ENCODE measurements at regions not wholly inside any gene's neighbourhood (a gene's known extent, or its start where the extent isn't known, plus 50 kb on each side); places are given as distances from the start of the nearest gene placed in this dataset.

DNA sequence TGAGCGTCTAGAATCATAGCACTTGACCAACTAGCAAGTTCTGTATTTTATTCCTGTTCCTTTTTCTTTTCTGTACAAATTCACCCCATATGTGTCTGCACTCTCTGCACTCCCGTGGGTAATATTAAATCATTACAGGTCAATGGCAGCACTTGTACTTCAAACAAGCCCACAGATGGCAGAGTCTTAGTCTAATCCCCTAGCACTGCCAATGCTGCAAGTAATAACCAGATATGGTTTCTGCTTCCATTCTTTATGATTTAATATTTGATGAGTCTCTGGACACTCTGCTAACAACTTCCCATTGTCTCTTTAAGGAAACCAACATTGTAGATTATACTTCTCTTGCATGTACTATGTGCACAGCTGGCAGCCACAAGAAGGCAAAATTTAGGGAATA, 343.8 kb upstream of the CHD1 start (continued):
- TF ChIP-seq, protein P1, sequence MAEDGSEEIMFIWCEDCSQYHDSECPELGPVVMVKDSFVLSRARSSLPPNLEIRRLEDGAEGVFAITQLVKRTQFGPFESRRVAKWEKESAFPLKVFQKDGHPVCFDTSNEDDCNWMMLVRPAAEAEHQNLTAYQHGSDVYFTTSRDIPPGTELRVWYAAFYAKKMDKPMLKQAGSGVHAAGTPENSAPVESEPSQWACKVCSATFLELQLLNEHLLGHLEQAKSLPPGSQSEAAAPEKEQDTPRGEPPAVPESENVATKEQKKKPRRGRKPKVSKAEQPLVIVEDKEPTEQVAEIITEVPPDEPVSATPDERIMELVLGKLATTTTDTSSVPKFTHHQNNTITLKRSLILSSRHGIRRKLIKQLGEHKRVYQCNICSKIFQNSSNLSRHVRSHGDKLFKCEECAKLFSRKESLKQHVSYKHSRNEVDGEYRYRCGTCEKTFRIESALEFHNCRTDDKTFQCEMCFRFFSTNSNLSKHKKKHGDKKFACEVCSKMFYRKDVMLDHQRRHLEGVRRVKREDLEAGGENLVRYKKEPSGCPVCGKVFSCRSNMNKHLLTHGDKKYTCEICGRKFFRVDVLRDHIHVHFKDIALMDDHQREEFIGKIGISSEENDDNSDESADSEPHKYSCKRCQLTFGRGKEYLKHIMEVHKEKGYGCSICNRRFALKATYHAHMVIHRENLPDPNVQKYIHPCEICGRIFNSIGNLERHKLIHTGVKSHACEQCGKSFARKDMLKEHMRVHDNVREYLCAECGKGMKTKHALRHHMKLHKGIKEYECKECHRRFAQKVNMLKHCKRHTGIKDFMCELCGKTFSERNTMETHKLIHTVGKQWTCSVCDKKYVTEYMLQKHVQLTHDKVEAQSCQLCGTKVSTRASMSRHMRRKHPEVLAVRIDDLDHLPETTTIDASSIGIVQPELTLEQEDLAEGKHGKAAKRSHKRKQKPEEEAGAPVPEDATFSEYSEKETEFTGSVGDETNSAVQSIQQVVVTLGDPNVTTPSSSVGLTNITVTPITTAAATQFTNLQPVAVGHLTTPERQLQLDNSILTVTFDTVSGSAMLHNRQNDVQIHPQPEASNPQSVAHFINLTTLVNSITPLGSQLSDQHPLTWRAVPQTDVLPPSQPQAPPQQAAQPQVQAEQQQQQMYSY (CRISPR knock-in tag; IDR thresholded peaks at IDR 0.05): no peak
- TF ChIP-seq ATF1 (CRISPR knock-in tag; IDR thresholded peaks at IDR 0.05): no peak

DNA sequence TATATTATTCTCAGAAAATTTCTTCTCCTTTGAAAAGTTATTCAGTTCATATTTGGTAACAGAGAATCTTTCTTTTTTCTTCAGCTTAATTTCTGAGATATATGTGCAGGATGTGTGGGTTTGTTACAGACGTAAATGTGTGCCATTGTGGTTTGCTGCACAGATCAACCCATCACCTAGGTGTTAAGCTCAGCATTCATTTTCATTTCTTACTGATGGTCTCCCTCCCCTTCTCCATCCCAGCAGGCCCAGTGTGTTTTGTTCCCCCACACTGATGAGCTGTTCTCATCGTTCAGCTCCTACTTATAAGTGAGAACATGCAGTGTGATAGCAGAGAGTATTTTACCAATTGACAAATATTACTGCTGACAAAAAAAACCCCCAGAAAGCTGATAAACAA, 330.0 kb upstream of the CHD1 start:
- ChIA-PET POLR2A (no interaction called here), CTCF (no interaction called here)
- peaks cover 3% of the 10 kb centered on the region; the same call in 1 of the 2 replicates for H3K4me1 Mint-ChIP-seq
- TF ChIP-seq, protein P2, sequence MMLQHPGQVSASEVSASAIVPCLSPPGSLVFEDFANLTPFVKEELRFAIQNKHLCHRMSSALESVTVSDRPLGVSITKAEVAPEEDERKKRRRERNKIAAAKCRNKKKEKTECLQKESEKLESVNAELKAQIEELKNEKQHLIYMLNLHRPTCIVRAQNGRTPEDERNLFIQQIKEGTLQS (CRISPR knock-in tag; conservative IDR thresholded peaks at IDR 0.05): no peak
- H3K36me3 Mint-ChIP-seq: peaks cover 12% of the 10 kb centered on the region
- DNase-seq (ENCODE audit: low spot score) (no peak), ATAC-seq (no peak)
- H3K27me3 Mint-ChIP-seq (ENCODE audit: low read depth): no peaks in the 10 kb centered on the region
- H3K9me3 Mint-ChIP-seq: peaks cover 24% of the 10 kb centered on the region
- H3K4me3 Mint-ChIP-seq: no peak overlapping the region
- no peak overlapping the region for H3K27ac Mint-ChIP-seq

DNA sequence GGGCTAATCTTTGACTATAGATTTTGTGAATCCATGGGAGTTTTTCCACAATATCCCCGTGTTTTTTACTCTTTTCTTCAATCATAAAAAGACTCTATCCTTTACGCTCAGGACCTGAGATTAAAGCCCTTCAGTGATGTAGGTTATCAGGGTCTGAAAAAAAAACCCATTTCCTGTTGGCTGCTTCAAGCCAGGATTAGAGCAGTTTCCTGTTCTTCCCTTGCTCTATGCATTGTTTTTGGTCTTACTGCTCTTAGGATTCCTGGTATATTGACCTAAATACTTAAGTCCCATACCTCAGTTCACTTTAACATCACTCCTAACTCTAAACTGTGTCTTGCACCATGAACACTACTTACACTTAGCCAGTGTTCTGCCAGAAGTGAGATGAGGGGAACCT, 319.3 kb upstream of the CHD1 start:
- DNase-seq (ENCODE audit: low spot score) (no peak), ATAC-seq (no peak; the same call in 1 of the 2 replicates)
- H3K36me3 Mint-ChIP-seq: no peaks in the 10 kb centered on the region
- ChIA-PET CTCF (no interaction called here), POLR2A (no interaction called here)
- H3K27me3 Mint-ChIP-seq (ENCODE audit: low read depth): no peaks in the 10 kb centered on the region
- H3K4me1 Mint-ChIP-seq: peaks cover 6% of the 10 kb centered on the region
- H3K27ac Mint-ChIP-seq: no peak overlapping the region
- no peak overlapping the region for H3K4me3 Mint-ChIP-seq
- TF ChIP-seq ETV6 (CRISPR knock-in tag; IDR thresholded peaks at IDR 0.05) (no peak), NR3C1 (CRISPR knock-in tag; conservative IDR thresholded peaks at IDR 0.05; ENCODE audit: low read depth) (no peak), SMAD4 (CRISPR knock-in tag; IDR thresholded peaks at IDR 0.05) (no peak), ZNF416 (CRISPR knock-in tag; IDR thresholded peaks at IDR 0.05) (no peak), NFATC4 (CRISPR knock-in tag; IDR thresholded peaks at IDR 0.05) (no peak)
- TF ChIP-seq, protein P3, sequence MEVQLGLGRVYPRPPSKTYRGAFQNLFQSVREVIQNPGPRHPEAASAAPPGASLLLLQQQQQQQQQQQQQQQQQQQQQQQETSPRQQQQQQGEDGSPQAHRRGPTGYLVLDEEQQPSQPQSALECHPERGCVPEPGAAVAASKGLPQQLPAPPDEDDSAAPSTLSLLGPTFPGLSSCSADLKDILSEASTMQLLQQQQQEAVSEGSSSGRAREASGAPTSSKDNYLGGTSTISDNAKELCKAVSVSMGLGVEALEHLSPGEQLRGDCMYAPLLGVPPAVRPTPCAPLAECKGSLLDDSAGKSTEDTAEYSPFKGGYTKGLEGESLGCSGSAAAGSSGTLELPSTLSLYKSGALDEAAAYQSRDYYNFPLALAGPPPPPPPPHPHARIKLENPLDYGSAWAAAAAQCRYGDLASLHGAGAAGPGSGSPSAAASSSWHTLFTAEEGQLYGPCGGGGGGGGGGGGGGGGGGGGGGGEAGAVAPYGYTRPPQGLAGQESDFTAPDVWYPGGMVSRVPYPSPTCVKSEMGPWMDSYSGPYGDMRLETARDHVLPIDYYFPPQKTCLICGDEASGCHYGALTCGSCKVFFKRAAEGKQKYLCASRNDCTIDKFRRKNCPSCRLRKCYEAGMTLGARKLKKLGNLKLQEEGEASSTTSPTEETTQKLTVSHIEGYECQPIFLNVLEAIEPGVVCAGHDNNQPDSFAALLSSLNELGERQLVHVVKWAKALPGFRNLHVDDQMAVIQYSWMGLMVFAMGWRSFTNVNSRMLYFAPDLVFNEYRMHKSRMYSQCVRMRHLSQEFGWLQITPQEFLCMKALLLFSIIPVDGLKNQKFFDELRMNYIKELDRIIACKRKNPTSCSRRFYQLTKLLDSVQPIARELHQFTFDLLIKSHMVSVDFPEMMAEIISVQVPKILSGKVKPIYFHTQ (CRISPR knock-in tag; IDR thresholded peaks at IDR 0.05): no peak
- TF ChIP-seq, protein P4, sequence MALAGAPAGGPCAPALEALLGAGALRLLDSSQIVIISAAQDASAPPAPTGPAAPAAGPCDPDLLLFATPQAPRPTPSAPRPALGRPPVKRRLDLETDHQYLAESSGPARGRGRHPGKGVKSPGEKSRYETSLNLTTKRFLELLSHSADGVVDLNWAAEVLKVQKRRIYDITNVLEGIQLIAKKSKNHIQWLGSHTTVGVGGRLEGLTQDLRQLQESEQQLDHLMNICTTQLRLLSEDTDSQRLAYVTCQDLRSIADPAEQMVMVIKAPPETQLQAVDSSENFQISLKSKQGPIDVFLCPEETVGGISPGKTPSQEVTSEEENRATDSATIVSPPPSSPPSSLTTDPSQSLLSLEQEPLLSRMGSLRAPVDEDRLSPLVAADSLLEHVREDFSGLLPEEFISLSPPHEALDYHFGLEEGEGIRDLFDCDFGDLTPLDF (CRISPR knock-in tag; IDR thresholded peaks at IDR 0.05): no peak
- H3K9me3 Mint-ChIP-seq: peaks cover 8% of the 10 kb centered on the region

DNA sequence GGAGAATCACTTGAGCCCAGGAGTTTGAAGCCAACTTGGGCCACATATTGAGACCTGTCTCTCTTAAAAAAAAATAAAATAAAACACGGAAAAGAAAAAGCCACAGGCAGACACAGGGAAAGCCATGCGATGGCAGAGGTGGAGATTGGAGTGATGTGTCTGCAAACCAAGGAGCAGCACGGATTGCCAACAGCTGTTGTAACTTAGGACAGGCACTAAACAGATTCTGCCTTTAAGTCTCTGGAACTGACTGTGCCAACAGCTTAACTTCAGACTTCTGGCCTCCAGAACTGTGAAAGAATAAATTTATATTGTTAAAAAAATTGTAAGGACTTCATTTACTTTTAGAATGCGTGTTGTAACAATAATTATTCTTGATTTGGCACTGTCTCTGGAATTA, 318.5 kb upstream of the CHD1 start:
- no peaks in the 10 kb centered on the region for H3K36me3 Mint-ChIP-seq
- no peak overlapping the region for H3K4me3 Mint-ChIP-seq
- ChIA-PET POLR2A (no interaction called here), CTCF (no interaction called here)
- ATAC-seq (no peak), DNase-seq (ENCODE audit: low spot score) (no peak)
- no peak overlapping the region for H3K27ac Mint-ChIP-seq
- TF ChIP-seq ATF1 (CRISPR knock-in tag; IDR thresholded peaks at IDR 0.05): no peak
- TF ChIP-seq, protein P5, sequence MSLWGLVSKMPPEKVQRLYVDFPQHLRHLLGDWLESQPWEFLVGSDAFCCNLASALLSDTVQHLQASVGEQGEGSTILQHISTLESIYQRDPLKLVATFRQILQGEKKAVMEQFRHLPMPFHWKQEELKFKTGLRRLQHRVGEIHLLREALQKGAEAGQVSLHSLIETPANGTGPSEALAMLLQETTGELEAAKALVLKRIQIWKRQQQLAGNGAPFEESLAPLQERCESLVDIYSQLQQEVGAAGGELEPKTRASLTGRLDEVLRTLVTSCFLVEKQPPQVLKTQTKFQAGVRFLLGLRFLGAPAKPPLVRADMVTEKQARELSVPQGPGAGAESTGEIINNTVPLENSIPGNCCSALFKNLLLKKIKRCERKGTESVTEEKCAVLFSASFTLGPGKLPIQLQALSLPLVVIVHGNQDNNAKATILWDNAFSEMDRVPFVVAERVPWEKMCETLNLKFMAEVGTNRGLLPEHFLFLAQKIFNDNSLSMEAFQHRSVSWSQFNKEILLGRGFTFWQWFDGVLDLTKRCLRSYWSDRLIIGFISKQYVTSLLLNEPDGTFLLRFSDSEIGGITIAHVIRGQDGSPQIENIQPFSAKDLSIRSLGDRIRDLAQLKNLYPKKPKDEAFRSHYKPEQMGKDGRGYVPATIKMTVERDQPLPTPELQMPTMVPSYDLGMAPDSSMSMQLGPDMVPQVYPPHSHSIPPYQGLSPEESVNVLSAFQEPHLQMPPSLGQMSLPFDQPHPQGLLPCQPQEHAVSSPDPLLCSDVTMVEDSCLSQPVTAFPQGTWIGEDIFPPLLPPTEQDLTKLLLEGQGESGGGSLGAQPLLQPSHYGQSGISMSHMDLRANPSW (CRISPR knock-in tag; conservative IDR thresholded peaks at IDR 0.05; ENCODE audit: low read depth): no peak
- peaks cover 8% of the 10 kb centered on the region for H3K9me3 Mint-ChIP-seq
- H3K27me3 Mint-ChIP-seq (ENCODE audit: low read depth): no peaks in the 10 kb centered on the region
- peaks cover 6% of the 10 kb centered on the region for H3K4me1 Mint-ChIP-seq

Measured in WTC11 (cell line).